SK-N-SH (cell line): ENCODE measurements at regions not wholly inside any gene's neighbourhood (a gene's known extent, or its start where the extent isn't known, plus 50 kb on each side); places are given as distances from the start of the nearest gene placed in this dataset.

Source experiments
- CTCF ChIA-PET: fragments of 300-600, 350-600 bp; formaldehyde crosslinking; extraction: SDS; loops from one replicate; lab custom pipeline; 2021; lab: Yijun Ruan, JAX
- POLR2A ChIA-PET: fragments of 350-600 bp; sonication (Branson Sonifier 250); formaldehyde crosslinking; extraction: SDS; loops from one replicate; lab custom pipeline; 2020; ENCODE audit warnings: antibody characterized with exemption, inconsistent platforms; lab: Yijun Ruan, JAX
- DNase-seq: peaks from one replicate; pipeline ENCODE4 v3.0.0; 2012
- H2AFZ ChIP-seq: fragments of 200-600 bp; sonication (generic); 2 replicates; pipeline ENCODE4 v1.8.1; 2016; ENCODE audit warnings: antibody characterized with exemption, mild to moderate bottlenecking, low read depth
- H3F3A ChIP-seq: fragments of 200-600 bp; sonication (generic); replicated peaks from 2 replicates; pipeline ENCODE3; 2016; ENCODE audit warnings: antibody characterized with exemption, mild to moderate bottlenecking; ENCODE audit not compliant: insufficient read depth
- H3K27ac ChIP-seq, 2 experiments: fragments of 200-500 bp in 1 of 2; fragments of 200-600 bp in 1 of 2; sonication (Bioruptor generic) in 1 of 2; sonication (generic), shearing (Covaris generic) in 1 of 2; 2 replicates each; pipeline versions ENCODE4 v1.5.1 to v1.6.1; 2014 to 2016; ENCODE audit warnings: low read depth in 2 of 2, inconsistent platforms in 1 of 2, low read length in 1 of 2, mild to moderate bottlenecking in 1 of 2, mixed read lengths in 1 of 2
- H3K27me3 ChIP-seq: fragments of 200-600 bp; sonication (generic), shearing (Covaris generic); 2 replicates; pipeline ENCODE4 v1.6.1; 2016; ENCODE audit warnings: mixed run types; ENCODE audit not compliant: insufficient read depth
- H3K36me3 ChIP-seq, 2 experiments: fragments of 200-500 bp in 1 of 2; fragments of 200-600 bp in 1 of 2; sonication (Bioruptor generic) in 1 of 2; sonication (generic) in 1 of 2; replicated peaks in 1 of 2; 2 replicates each; pipeline versions ENCODE3 to v1.5.1; 2014 to 2016; ENCODE audit warnings: low read length in 1 of 2, mild to moderate bottlenecking in 1 of 2; ENCODE audit not compliant: insufficient read depth in 2 of 2, control insufficient read depth in 1 of 2
- H3K4me1 ChIP-seq, 2 experiments: fragments of 200-500 bp in 1 of 2; fragments of 200-600 bp in 1 of 2; sonication (Bioruptor generic) in 1 of 2; sonication (generic), shearing (Covaris generic) in 1 of 2; 2 replicates each; pipeline versions ENCODE4 v1.5.1 to v1.6.1; 2014 to 2016; ENCODE audit warnings: low read depth in 1 of 2, low read length in 1 of 2, mixed run types in 1 of 2; ENCODE audit not compliant: insufficient read depth in 2 of 2, control insufficient read depth in 1 of 2
- H3K4me2 ChIP-seq: fragments of 200-600 bp; sonication (generic), shearing (Covaris generic); 2 replicates; pipeline ENCODE4 v1.6.1; 2017; ENCODE audit warnings: mixed run types
- H3K4me3 ChIP-seq, 2 experiments: fragments of 200-500 bp in 1 of 2; fragments of 200-600 bp in 1 of 2; sonication (Bioruptor generic) in 1 of 2; sonication (generic), shearing (Covaris generic) in 1 of 2; 2 replicates each; pipeline versions ENCODE4 v1.5.1 to v1.8.1; 2014 to 2016; ENCODE audit warnings: low read depth in 2 of 2, inconsistent platforms in 1 of 2, low read length in 1 of 2, mild to moderate bottlenecking in 1 of 2, mixed read lengths in 1 of 2, moderate library complexity in 1 of 2
- H3K79me2 ChIP-seq: fragments of 200-600 bp; sonication (generic); 2 replicates; pipeline ENCODE4 v1.8.1; 2017; ENCODE audit warnings: mild to moderate bottlenecking; ENCODE audit not compliant: insufficient read depth
- H3K9ac ChIP-seq: fragments of 200-600 bp; sonication (generic); 2 replicates; pipeline ENCODE4 v1.6.1; 2017; ENCODE audit warnings: mixed run types
- H3K9me2 ChIP-seq: fragments of 200-600 bp; sonication (generic); 2 replicates; pipeline ENCODE4 v1.6.1; 2017; ENCODE audit warnings: mixed run types
- H3K9me3 ChIP-seq: fragments of 200-600 bp; sonication (generic); 2 replicates; pipeline ENCODE4 v1.6.1; 2017; ENCODE audit warnings: mixed run types, mild to moderate bottlenecking, moderate library complexity
- H4K20me1 ChIP-seq: fragments of 200-600 bp; sonication (generic); 2 replicates; pipeline ENCODE4 v1.6.1; 2017; ENCODE audit warnings: mild to moderate bottlenecking, mixed run types; ENCODE audit not compliant: insufficient read depth
- CHD2 ChIP-seq: fragments of 150-350 bp; IDR thresholded peaks from 2 replicates; pipeline ENCODE4 v1.6.1; 2018; ENCODE audit warnings: low read length; ENCODE audit not compliant: partially characterized antibody
- FOSL2 ChIP-seq: IDR thresholded peaks from 2 replicates; pipeline ENCODE4 v1.4.0; 2012; ENCODE audit warnings: low read depth, mild to moderate bottlenecking, moderate library complexity, borderline replicate concordance
- FOXJ3 ChIP-seq: sonication (generic); formaldehyde crosslinking; IDR thresholded peaks from 2 replicates; pipeline ENCODE4 v1.5.1; 2020; ENCODE audit warnings: mild to moderate bottlenecking, missing genetic modification reagents
- FOXM1 ChIP-seq: IDR thresholded peaks from 2 replicates; pipeline ENCODE4 v1.4.0; 2012; ENCODE audit warnings: low read depth, mild to moderate bottlenecking
- GABPA ChIP-seq: IDR thresholded peaks from 2 replicates; pipeline ENCODE4 v1.4.0; 2012; ENCODE audit warnings: low read depth, mild to moderate bottlenecking
- JUND ChIP-seq: IDR thresholded peaks from 2 replicates; pipeline ENCODE4 v1.4.0; 2012
- MAX ChIP-seq: IDR thresholded peaks from 2 replicates; pipeline ENCODE4 v1.4.0; 2012; ENCODE audit warnings: low read depth
- MEF2A ChIP-seq: IDR thresholded peaks from 2 replicates; pipeline ENCODE4 v1.4.0; 2012; ENCODE audit warnings: low read depth, borderline replicate concordance
- MXI1 ChIP-seq: IDR thresholded peaks from 2 replicates; pipeline ENCODE4 v1.6.1; 2012; ENCODE audit warnings: mild to moderate bottlenecking, low read depth, low read length, improper control_type of control experiment
- NFIC ChIP-seq: IDR thresholded peaks from 2 replicates; pipeline ENCODE4 v1.4.0; 2012; ENCODE audit warnings: borderline replicate concordance
- NRF1 ChIP-seq: IDR thresholded peaks from 2 replicates; pipeline ENCODE4 v1.6.1; 2012; ENCODE audit warnings: low read depth, mild to moderate bottlenecking, low read length
- RFX5 ChIP-seq: IDR thresholded peaks from 2 replicates; pipeline ENCODE4 v1.6.1; 2012; ENCODE audit warnings: mild to moderate bottlenecking, improper control_type of control experiment, low read length
- RXRA ChIP-seq: IDR thresholded peaks from 2 replicates; pipeline ENCODE4 v1.4.0; 2012; ENCODE audit warnings: low read depth, mild to moderate bottlenecking, borderline replicate concordance
- SIN3A ChIP-seq: IDR thresholded peaks from 2 replicates; pipeline ENCODE4 v1.6.1; 2012; ENCODE audit warnings: low read depth, mild to moderate bottlenecking, low read length, moderate library complexity, borderline replicate concordance
- SMC3 ChIP-seq: IDR thresholded peaks from 2 replicates; pipeline ENCODE4 v1.6.1; 2012; ENCODE audit warnings: low read depth, low read length, improper control_type of control experiment
- TAF1 ChIP-seq: IDR thresholded peaks from 2 replicates; pipeline ENCODE4 v1.6.1; 2012; ENCODE audit warnings: low read depth, mild to moderate bottlenecking, low read length, moderate library complexity, borderline replicate concordance
- TEAD4 ChIP-seq: IDR thresholded peaks from 2 replicates; pipeline ENCODE4 v1.4.0; 2012; ENCODE audit warnings: mild to moderate bottlenecking, borderline replicate concordance; ENCODE audit not compliant: insufficient read depth
- YY1 ChIP-seq: IDR thresholded peaks from 2 replicates; pipeline ENCODE4 v1.4.0; 2012; ENCODE audit warnings: low read depth, mild to moderate bottlenecking
- ZBTB33 ChIP-seq: IDR thresholded peaks from 2 replicates; pipeline ENCODE4 v1.4.0; 2012; ENCODE audit warnings: low read depth, borderline replicate concordance
- WGBS: methylation state at CpG from one replicate; pipeline ENCODE4 v1.1.6; 2017; ENCODE audit warnings: low lambda C conversion rate; 5-methylcytosine and 5-hydroxymethylcytosine counted together
- TF ChIP-seq, protein P1 (sequence below): fragments of 150-350 bp; IDR thresholded peaks from 2 replicates; pipeline ENCODE4 v1.6.1; 2017; ENCODE audit warnings: antibody characterized with exemption, low read length, low read depth, borderline replicate concordance

DNA sequence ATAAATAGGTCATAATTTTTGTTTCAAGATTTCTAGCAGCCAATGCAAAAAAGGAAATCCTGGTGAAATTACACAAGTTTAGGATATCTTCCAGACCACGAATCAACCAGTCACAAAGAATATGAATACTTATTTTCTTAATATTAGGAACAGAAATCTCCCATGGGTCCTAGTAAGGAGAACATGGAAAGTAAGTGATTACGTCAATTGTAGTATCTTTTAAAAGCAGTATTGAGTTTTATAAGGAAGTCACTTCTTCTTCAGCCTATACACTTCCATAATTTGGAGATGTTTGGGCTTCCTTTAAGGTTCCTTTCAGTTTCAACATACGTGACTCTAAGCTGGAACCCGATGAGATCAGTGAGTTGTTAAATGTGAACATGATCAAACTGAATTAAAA lies 534.5 kb downstream of the USP25 start:
- no peaks in the 10 kb centered on the region for H3K36me3 ChIP-seq
- no peak overlapping the region for H3K27ac ChIP-seq
- POLR2A ChIA-PET, result no interaction called here
- H3F3A ChIP-seq, result no peaks in the 10 kb centered on the region
- H3K4me2 ChIP-seq, result no peak overlapping the region
- no peaks in the 10 kb centered on the region for H3K79me2 ChIP-seq
- WGBS, result 52% methylated on average over 4 of the region's 4 CpGs
- no peaks in the 10 kb centered on the region for H3K4me1 ChIP-seq
- H3K27me3 ChIP-seq, result no peaks in the 10 kb centered on the region
- TF ChIP-seq CHD2 (no peak), SMC3 (no peak), NRF1 (no peak), TAF1 (no peak), RFX5 (no peak), YY1 (no peak), MXI1 (no peak), RXRA (no peak), SIN3A (no peak), NFIC (no peak), JUND (no peak), MEF2A (no peak), ZBTB33 (no peak), FOSL2 (no peak), FOXJ3 (CRISPR knock-in tag) (no peak), TEAD4 (no peak), GABPA (no peak), FOXM1 (no peak), MAX (no peak)
- TF ChIP-seq, protein P1, sequence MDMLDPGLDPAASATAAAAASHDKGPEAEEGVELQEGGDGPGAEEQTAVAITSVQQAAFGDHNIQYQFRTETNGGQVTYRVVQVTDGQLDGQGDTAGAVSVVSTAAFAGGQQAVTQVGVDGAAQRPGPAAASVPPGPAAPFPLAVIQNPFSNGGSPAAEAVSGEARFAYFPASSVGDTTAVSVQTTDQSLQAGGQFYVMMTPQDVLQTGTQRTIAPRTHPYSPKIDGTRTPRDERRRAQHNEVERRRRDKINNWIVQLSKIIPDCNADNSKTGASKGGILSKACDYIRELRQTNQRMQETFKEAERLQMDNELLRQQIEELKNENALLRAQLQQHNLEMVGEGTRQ, result no peak
- TF ChIP-seq, all 33 proteins: peak for 0
- H4K20me1 ChIP-seq, result no peaks in the 10 kb centered on the region
- H3K9ac ChIP-seq, result no peak overlapping the region
- no peaks in the 10 kb centered on the region for H3K9me2 ChIP-seq
- no peaks in the 10 kb centered on the region for H3K9me3 ChIP-seq
- no peak for DNase-seq
- H3K4me3 ChIP-seq, result no peak overlapping the region
- CTCF ChIA-PET, result no interaction called here
- no peak overlapping the region for H2AFZ ChIP-seq
